WERI-Rb-1 (cell line): ENCODE measurements at regions not wholly inside any gene's neighbourhood (a gene's known extent, or its start where the extent isn't known, plus 50 kb on each side); places are given as distances from the start of the nearest gene placed in this dataset.

Source experiments
- DNase-seq: peaks from one replicate; pipeline ENCODE4 v3.0.0-alpha.2; 2020
- H3K27ac ChIP-seq: fragments of 250-450 bp; sonication (Bioruptor Pico); 2 replicates; pipeline ENCODE4 v1.5.1; 2020; ENCODE audit warnings: mild to moderate bottlenecking, moderate library complexity
- H3K27me3 ChIP-seq: fragments of 250-450 bp; sonication (Bioruptor Pico); 2 replicates; pipeline ENCODE4 v1.5.1; 2021; ENCODE audit warnings: mild to moderate bottlenecking, low read depth, moderate library complexity; ENCODE audit not compliant: insufficient read depth, severe bottlenecking
- H3K36me3 ChIP-seq: fragments of 250-450 bp; sonication (Bioruptor Pico); 2 replicates; pipeline ENCODE4 v1.5.1; 2020; ENCODE audit warnings: mild to moderate bottlenecking, moderate library complexity
- H3K4me3 ChIP-seq: 2 replicates; pipeline ENCODE4 v1.5.1; 2011; ENCODE audit warnings: low read depth, mild to moderate bottlenecking, control low read depth, low read length
- H3K9me3 ChIP-seq: fragments of 250-450 bp; sonication (Bioruptor Pico); 2 replicates; pipeline ENCODE4 v1.5.1; 2021; ENCODE audit warnings: mild to moderate bottlenecking, moderate library complexity; ENCODE audit not compliant: severe bottlenecking
- CTCF ChIP-seq: IDR thresholded peaks from 2 replicates; pipeline ENCODE4 v1.5.1; 2011; ENCODE audit warnings: low read depth, mild to moderate bottlenecking, control low read depth, inconsistent platforms, low read length

- no peaks in the 10 kb centered on the region for H3K9me3 ChIP-seq
These were observed 60.2 kb downstream of the MPP7 start for GRCh38 chr10:28242555-28243204.

GRCh38 chr10:28241741-28242399, 61.0 kb downstream of the MPP7 start:
- H3K27ac ChIP-seq, result no peak overlapping the region

More at GRCh38 chr10:28242555-28243204, 60.2 kb downstream of the MPP7 start:
- Histone ChIP-seq H3K27me3 (no peaks in the 10 kb centered on the region), H3K4me3 (no peak overlapping the region), H3K27ac (no peak overlapping the region), H3K36me3 (no peaks in the 10 kb centered on the region)
- no peak for TF ChIP-seq CTCF
- no peak for DNase-seq

GRCh38 chr10:28240400-28240799, 62.5 kb downstream of the MPP7 start:
- Histone ChIP-seq H3K4me3 (no peak overlapping the region), H3K9me3 (no peaks in the 10 kb centered on the region), H3K27ac (no peak overlapping the region), H3K36me3 (no peaks in the 10 kb centered on the region), H3K27me3 (no peaks in the 10 kb centered on the region)
- TF ChIP-seq CTCF, result no peak
- DNase-seq, result no peak

More at GRCh38 chr10:28241741-28242399, 61.0 kb downstream of the MPP7 start:
- TF ChIP-seq CTCF, result peak; percentile 49
- peak; percentile 11 for DNase-seq
- no peak overlapping the region for H3K4me3 ChIP-seq
- no peaks in the 10 kb centered on the region for H3K36me3 ChIP-seq
- no peaks in the 10 kb centered on the region for H3K27me3 ChIP-seq
- no peaks in the 10 kb centered on the region for H3K9me3 ChIP-seq

- no peak for DNase-seq
- no peaks in the 10 kb centered on the region for H3K36me3 ChIP-seq
- no peak overlapping the region for H3K27ac ChIP-seq
- no peak overlapping the region for H3K4me3 ChIP-seq
- no peaks in the 10 kb centered on the region for H3K27me3 ChIP-seq
- TF ChIP-seq CTCF, result no peak
- no peaks in the 10 kb centered on the region for H3K9me3 ChIP-seq
These were observed 66.3 kb downstream of the MPP7 start for GRCh38 chr10:28236591-28236990.

- Histone ChIP-seq H3K36me3 (no peaks in the 10 kb centered on the region), H3K4me3 (no peak overlapping the region), H3K27me3 (no peaks in the 10 kb centered on the region), H3K9me3 (no peaks in the 10 kb centered on the region), H3K27ac (no peak overlapping the region)
- no peak for DNase-seq
- TF ChIP-seq CTCF, result no peak
These were observed 82.1 kb downstream of the MPP7 start for GRCh38 chr10:28220811-28221210.

GRCh38 chr10:28219251-28219650, 83.6 kb downstream of the MPP7 start:
- no peak for DNase-seq
- Histone ChIP-seq H3K4me3 (no peak overlapping the region), H3K36me3 (no peaks in the 10 kb centered on the region), H3K9me3 (no peaks in the 10 kb centered on the region), H3K27me3 (no peaks in the 10 kb centered on the region), H3K27ac (no peak overlapping the region)
- TF ChIP-seq CTCF, result no peak
